H1 (cell line): ENCODE measurements at regions not wholly inside any gene's neighbourhood (a gene's known extent, or its start where the extent isn't known, plus 50 kb on each side); places are given as distances from the start of the nearest gene placed in this dataset.

Experiments used
- CTCF ChIA-PET: fragments of 300-600 bp; sonication (Branson Sonifier 250); formaldehyde crosslinking; loops from one replicate; lab custom pipeline; 2021; ENCODE audit not compliant: partially characterized antibody; lab: Charles Lee
- POLR2A ChIA-PET: fragments of 300-600 bp; sonication (Branson Sonifier 250); formaldehyde crosslinking; loops from one replicate; lab custom pipeline; 2021; ENCODE audit warnings: inconsistent platforms; ENCODE audit not compliant: partially characterized antibody; lab: Charles Lee
- DNase-seq, 2 experiments: peaks; one replicate each; pipeline versions ENCODE4 v3.0.0 to v3.0.0-alpha.2; 2010 to 2022; ENCODE audit warnings: low spot score in 2 of 2, low read depth in 1 of 2, mixed read lengths in 1 of 2
- FAIRE-seq: peaks from 2 replicates; lab custom pipeline; 2011; peaks lifted over from hg19 to GRCh38; lab: Jason Lieb, UNC
- H2AFZ ChIP-seq: 2 replicates; pipeline ENCODE4 v1.8.1; 2012; ENCODE audit warnings: low read length, inconsistent platforms
- H2AK5ac ChIP-seq: 2 replicates; pipeline ENCODE4 v1.6.1; 2013; ENCODE audit warnings: low read depth, low read length
- H2BK120ac ChIP-seq: replicated peaks from 2 replicates; pipeline ENCODE3; 2013; ENCODE audit warnings: low read depth, low read length, inconsistent platforms
- H2BK12ac ChIP-seq: 2 replicates; pipeline ENCODE4 v1.6.1; 2013; ENCODE audit warnings: low read depth, low read length
- H2BK15ac ChIP-seq: 2 replicates; pipeline ENCODE4 v1.6.1; 2013; ENCODE audit warnings: low read length
- H2BK20ac ChIP-seq: 2 replicates; pipeline ENCODE4 v1.6.1; 2013; ENCODE audit warnings: low read length
- H2BK5ac ChIP-seq: 2 replicates; pipeline ENCODE4 v1.6.1; 2013; ENCODE audit warnings: low read depth, low read length
- H3K14ac ChIP-seq: 2 replicates; pipeline ENCODE4 v1.6.1; 2013; ENCODE audit warnings: inconsistent platforms; ENCODE audit not compliant: insufficient read length
- H3K18ac ChIP-seq: 2 replicates; pipeline ENCODE4 v1.6.1; 2013; ENCODE audit warnings: low read length; ENCODE audit errors: extremely low read depth
- H3K23ac ChIP-seq: 2 replicates; pipeline ENCODE4 v1.6.1; 2013; ENCODE audit warnings: inconsistent platforms; ENCODE audit not compliant: insufficient read length
- H3K23me2 ChIP-seq: 2 replicates; pipeline ENCODE4 v1.6.1; 2013; ENCODE audit warnings: low read depth, low read length
- H3K27ac ChIP-seq: 2 replicates; pipeline ENCODE4 v1.6.1; 2011; ENCODE audit warnings: low read depth, low read length, inconsistent platforms
- H3K27me3 ChIP-seq, 4 experiments: replicated peaks in 1 of 4; 1 replicate in 1 of 4; 2 replicates in 3 of 4; pipeline versions ENCODE4 v1.6.1 to v1.8.1; 2011 to 2013; ENCODE audit warnings: low read length in 3 of 4, mild to moderate bottlenecking in 3 of 4, inconsistent platforms in 2 of 4, mixed read lengths in 2 of 4, moderate library complexity in 1 of 4; ENCODE audit not compliant: control insufficient read depth in 3 of 4, insufficient read depth in 3 of 4; ENCODE audit errors: extremely low read depth in 1 of 4
- H3K36me3 ChIP-seq, 4 experiments: 2 replicates each; pipeline versions ENCODE4 v1.6.1 to v1.8.1; 2011 to 2013; ENCODE audit warnings: mild to moderate bottlenecking in 4 of 4, low read length in 3 of 4, moderate library complexity in 2 of 4, control low read depth in 1 of 4, inconsistent platforms in 1 of 4; ENCODE audit not compliant: insufficient read depth in 4 of 4, control insufficient read depth in 2 of 4
- H3K4ac ChIP-seq: replicated peaks from 2 replicates; pipeline ENCODE3; 2013; ENCODE audit warnings: low read length, low read depth, mixed read lengths, inconsistent platforms; ENCODE audit not compliant: insufficient read length
- H3K4me1 ChIP-seq, 4 experiments: replicated peaks in 1 of 4; 1 replicate in 1 of 4; 2 replicates in 3 of 4; pipeline versions ENCODE4 v1.6.1 to v1.8.1; 2011 to 2013; ENCODE audit warnings: low read length in 3 of 4, inconsistent platforms in 2 of 4, mixed read lengths in 1 of 4; ENCODE audit not compliant: insufficient read depth in 4 of 4, control insufficient read depth in 3 of 4
- H3K4me2 ChIP-seq, 2 experiments: 2 replicates each; pipeline versions ENCODE4 v1.6.1 to v1.8.1; 2011 to 2013; ENCODE audit warnings: low read depth in 2 of 2, low read length in 2 of 2, control low read depth in 1 of 2, inconsistent platforms in 1 of 2, mild to moderate bottlenecking in 1 of 2; ENCODE audit not compliant: insufficient read depth in 1 of 2
- H3K4me3 ChIP-seq, 4 experiments: fragments of 200-600, 300-600 bp in 1 of 4; sonication (generic), shearing (Covaris generic), sonication (Bioruptor Twin) in 1 of 4; 2 replicates each; pipeline versions ENCODE4 v1.5.1 to v1.8.1; 2011 to 2016; ENCODE audit warnings: low read length in 4 of 4, low read depth in 3 of 4, control low read depth in 2 of 4, inconsistent platforms in 2 of 4, mild to moderate bottlenecking in 2 of 4, mixed read lengths in 1 of 4, moderate library complexity in 1 of 4; ENCODE audit not compliant: insufficient read depth in 2 of 4; ENCODE audit errors: extremely low read depth in 1 of 4
- H3K56ac ChIP-seq: replicated peaks from 2 replicates; pipeline ENCODE3; 2013; ENCODE audit warnings: low read depth, mild to moderate bottlenecking, mixed read lengths, low read length, inconsistent platforms; ENCODE audit not compliant: insufficient read length
- H3K79me1 ChIP-seq: 2 replicates; pipeline ENCODE4 v1.6.1; 2013; ENCODE audit warnings: low read depth, low read length, control low read depth
- H3K79me2 ChIP-seq, 2 experiments: 2 replicates each; pipeline versions ENCODE4 v1.6.1 to v1.8.1; 2012 to 2013; ENCODE audit warnings: low read length in 2 of 2, mild to moderate bottlenecking in 2 of 2, inconsistent platforms in 1 of 2; ENCODE audit not compliant: insufficient read depth in 2 of 2, control insufficient read depth in 1 of 2
- H3K9ac ChIP-seq, 4 experiments: replicated peaks in 1 of 4; 1 replicate in 1 of 4; 2 replicates in 3 of 4; pipeline versions ENCODE4 v1.6.1 to v1.8.1; 2011 to 2013; ENCODE audit warnings: low read depth in 3 of 4, low read length in 3 of 4, control low read depth in 2 of 4, mild to moderate bottlenecking in 2 of 4, moderate library complexity in 2 of 4, inconsistent platforms in 1 of 4; ENCODE audit errors: extremely low read depth in 1 of 4
- H3K9me3 ChIP-seq, 2 experiments: 2 replicates each; pipeline versions ENCODE4 v1.6.1 to v1.8.1; 2012 to 2013; ENCODE audit warnings: mild to moderate bottlenecking in 2 of 2, moderate library complexity in 2 of 2, control low read depth in 1 of 2, inconsistent platforms in 1 of 2, low read depth in 1 of 2, low read length in 1 of 2, mixed read lengths in 1 of 2; ENCODE audit not compliant: insufficient read depth in 2 of 2
- H4K20me1 ChIP-seq, 2 experiments: replicated peaks in 1 of 2; 2 replicates each; pipeline versions ENCODE3 to v1.8.1; 2011 to 2013; ENCODE audit warnings: inconsistent platforms in 2 of 2, low read length in 2 of 2, mild to moderate bottlenecking in 1 of 2; ENCODE audit not compliant: insufficient read depth in 2 of 2, control insufficient read depth in 1 of 2
- H4K5ac ChIP-seq: 2 replicates; pipeline ENCODE4 v1.6.1; 2013; ENCODE audit warnings: low read length, low read depth, mixed read lengths, inconsistent platforms; ENCODE audit not compliant: insufficient read length
- H4K8ac ChIP-seq: 2 replicates; pipeline ENCODE4 v1.8.0; 2013; ENCODE audit warnings: mild to moderate bottlenecking, moderate library complexity, low read length, inconsistent platforms; ENCODE audit not compliant: insufficient read depth; ENCODE audit errors: extremely low read depth
- H4K91ac ChIP-seq: replicated peaks from 2 replicates; pipeline ENCODE3; 2013; ENCODE audit warnings: low read length, mixed read lengths, inconsistent platforms; ENCODE audit not compliant: insufficient read length
- CHD1 ChIP-seq: IDR thresholded peaks from 2 replicates; pipeline ENCODE4 v1.6.1; 2012; ENCODE audit warnings: low read depth, low read length, improper control_type of control experiment
- CTBP2 ChIP-seq: IDR thresholded peaks from 2 replicates; pipeline ENCODE4 v1.7.0; 2011; ENCODE audit warnings: borderline replicate concordance, mild to moderate bottlenecking, moderate library complexity, mixed read lengths, low read length; ENCODE audit not compliant: insufficient read depth, insufficient read length
- FOSL1 ChIP-seq: IDR thresholded peaks from 2 replicates; pipeline ENCODE4 v1.6.1; 2011; ENCODE audit warnings: mild to moderate bottlenecking, low read depth, low read length, moderate library complexity; ENCODE audit not compliant: insufficient read depth
- HDAC2 ChIP-seq, 2 experiments: fragments of 300-600 bp in 1 of 2; sonication (generic) in 1 of 2; IDR thresholded peaks; 2 replicates each; pipeline ENCODE4 v1.6.1; 2011 to 2012; ENCODE audit warnings: low read depth in 2 of 2, low read length in 2 of 2, mild to moderate bottlenecking in 2 of 2, moderate library complexity in 2 of 2, borderline replicate concordance in 1 of 2, inconsistent platforms in 1 of 2
- JUND ChIP-seq: IDR thresholded peaks from 2 replicates; pipeline ENCODE4 v1.6.1; 2011; ENCODE audit warnings: mild to moderate bottlenecking, improper control_type of control experiment, low read length
- KDM5A ChIP-seq: fragments of 200-600 bp; IDR thresholded peaks from 2 replicates; pipeline ENCODE4 v1.7.1; 2012; ENCODE audit warnings: mild to moderate bottlenecking, low read length, inconsistent platforms, mixed read lengths
- NRF1 ChIP-seq: IDR thresholded peaks from 2 replicates; pipeline ENCODE4 v1.6.1; 2011; ENCODE audit warnings: mild to moderate bottlenecking, low read depth, low read length, improper control_type of control experiment
- POLR2A ChIP-seq, 2 experiments: IDR thresholded peaks; 1 replicate in 1 of 2; 2 replicates in 1 of 2; pipeline ENCODE4 v1.6.1; 2011; ENCODE audit warnings: low read depth in 2 of 2, low read length in 2 of 2, mild to moderate bottlenecking in 2 of 2; ENCODE audit errors: control extremely low read depth in 1 of 2
- RAD21 ChIP-seq, 2 experiments: IDR thresholded peaks in 1 of 2; conservative IDR thresholded peaks in 1 of 2; 2 replicates each; pipeline ENCODE4 v1.6.1; 2011; ENCODE audit warnings: low read depth in 2 of 2, low read length in 2 of 2, improper control_type of control experiment in 1 of 2, inconsistent platforms in 1 of 2, mild to moderate bottlenecking in 1 of 2, moderate library complexity in 1 of 2
- RXRA ChIP-seq: IDR thresholded peaks from 2 replicates; pipeline ENCODE4 v1.6.1; 2011; ENCODE audit warnings: low read depth, mild to moderate bottlenecking, low read length, moderate library complexity; ENCODE audit not compliant: insufficient read depth
- SAP30 ChIP-seq: fragments of 300-600 bp; sonication (generic); IDR thresholded peaks from 2 replicates; pipeline ENCODE4 v1.7.1; 2012; ENCODE audit warnings: low read length, moderate library complexity, mild to moderate bottlenecking, inconsistent platforms; ENCODE audit not compliant: insufficient read depth, insufficient replicate concordance
- TAF1 ChIP-seq: IDR thresholded peaks from 2 replicates; pipeline ENCODE4 v1.6.1; 2011; ENCODE audit warnings: mild to moderate bottlenecking, low read depth, low read length
- TEAD4 ChIP-seq: IDR thresholded peaks from 2 replicates; pipeline ENCODE4 v1.6.1; 2012; ENCODE audit warnings: low read depth, low read length, inconsistent platforms, mixed read lengths
- WGBS, 2 experiments: shearing (Covaris generic) in 1 of 2; methylation state at CpG; one replicate each; pipeline versions ENCODE4 v1.1.6 to v1.1.7; 2013 to 2015; ENCODE audit warnings: low lambda C conversion rate in 2 of 2, mixed read lengths in 2 of 2, inconsistent platforms in 1 of 2, low coverage in 1 of 2, missing lambda C conversion rate in 1 of 2; ENCODE audit not compliant: insufficient replicate concordance in 2 of 2, insufficient coverage in 1 of 2, insufficient read length in 1 of 2; ENCODE audit errors: extremely low coverage in 1 of 2, missing lambda C conversion rate in 1 of 2; 5-methylcytosine and 5-hydroxymethylcytosine counted together

GRCh38 chr3:80785875-80786274, 975.6 kb downstream of the GBE1 start:
- Histone ChIP-seq H3K23ac (no peak overlapping the region), H3K4me2 (no peak overlapping the region), H4K8ac (no peak overlapping the region), H3K79me1 (no peaks in the 10 kb centered on the region), H3K56ac (no peak overlapping the region), H3K4me3 (no peak overlapping the region), H3K18ac (no peak overlapping the region), H3K4ac (no peak overlapping the region), H3K4me1 (no peaks in the 10 kb centered on the region), H4K20me1 (no peaks in the 10 kb centered on the region), H3K27ac (no peak overlapping the region), H2AFZ (no peak overlapping the region), H4K91ac (no peak overlapping the region), H3K27me3 (no peaks in the 10 kb centered on the region), H3K9me3 (no peaks in the 10 kb centered on the region), H2BK20ac (no peak overlapping the region), H2BK5ac (no peak overlapping the region), H3K23me2 (no peaks in the 10 kb centered on the region; the same call in 1 of the 2 replicates), H4K5ac (no peak overlapping the region), H3K9ac (no peak overlapping the region), H2BK12ac (no peak overlapping the region), H2BK120ac (no peak overlapping the region), H3K36me3 (no peaks in the 10 kb centered on the region), H2AK5ac (no peak overlapping the region), H2BK15ac (no peak overlapping the region), H3K79me2 (no peaks in the 10 kb centered on the region), H3K14ac (no peak overlapping the region)
- CTCF ChIA-PET: interaction anchor here (0.6 to 1.1 kb wide), 5 partner anchors 17 to 820 kb away, joined by 3 to 5 read pairs (median 3); no protein-coding TSS in a partner anchor
- 96% methylated on average over 1 of the region's 1 CpG; no CpG with 5 or more reads in 1 of the 2 experiments for WGBS, 2 experiments
- POLR2A ChIA-PET: no interaction called here
- FAIRE-seq (no peak), DNase-seq (no peak)
- TF ChIP-seq HDAC2 (IDR thresholded peaks at IDR 0.05; ENCODE audit: borderline replicate concordance in 1 of 2, low read depth in 2 of 2, low read length in 2 of 2) (no peak), KDM5A (no peak), CTBP2 (no peak), TEAD4 (no peak), JUND (no peak), CHD1 (no peak), FOSL1 (no peak), RXRA (no peak), SAP30 (no peak), RAD21 (IDR thresholded peaks at IDR 0.05 in 1 of 2, conservative IDR thresholded peaks at IDR 0.05 in 1 of 2; ENCODE audit: low read depth in 2 of 2, low read length in 2 of 2) (no peak), TAF1 (no peak), POLR2A (IDR thresholded peaks at IDR 0.05; ENCODE audit: control extremely low read depth in 1 of 2, low read depth in 2 of 2, low read length in 2 of 2) (no peak), NRF1 (no peak)
